ENCODE measurements at regions not wholly inside any gene's neighbourhood (a gene's known extent, or its start where the extent isn't known, plus 50 kb on each side); places are given as distances from the start of the nearest gene placed in this dataset.

DNA sequence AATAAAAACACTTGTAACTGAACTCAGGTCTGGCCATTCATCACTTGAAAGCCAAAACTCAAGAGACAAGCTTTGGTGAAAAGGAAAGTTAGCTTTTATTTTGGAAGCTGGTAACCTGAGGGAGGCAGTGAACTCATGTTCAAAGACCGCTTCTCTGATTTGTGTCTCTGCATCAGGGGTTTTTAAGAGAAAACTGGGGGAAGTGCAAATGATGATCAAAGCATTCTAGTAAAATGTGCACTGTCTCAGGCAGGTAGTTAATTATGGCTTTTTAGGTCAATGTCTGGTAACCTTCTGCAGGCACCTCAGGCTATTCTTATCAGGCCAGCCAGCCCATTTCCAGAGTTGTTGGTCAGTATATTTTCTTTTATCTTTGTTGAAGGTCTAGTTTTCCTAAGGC lies 162.2 kb downstream of the SYT10 start:
- H3K27me3 ChIP-seq (ENCODE audit: control insufficient read depth, insufficient read depth, low read length) = no peaks in the 10 kb centered on the region
- no peak for DNase-seq (ENCODE audit: low read depth in 4 of 6, low spot score in 6 of 6)
- H3K27ac ChIP-seq (ENCODE audit: low read depth, low read length) = no peak overlapping the region
- H3K36me3 ChIP-seq (ENCODE audit: control insufficient read depth, insufficient read depth, low read length) = no peaks in the 10 kb centered on the region
- H3K4me3 ChIP-seq (ENCODE audit: low read depth, low read length) = no peak overlapping the region
- no peaks in the 10 kb centered on the region for H3K4me1 ChIP-seq (ENCODE audit: control insufficient read depth, insufficient read depth, low read length)
- WGBS (ENCODE audit: insufficient coverage) = 88% methylated on average over 1 of the region's 1 CpG
- H3K9me3 ChIP-seq (ENCODE audit: control insufficient read depth, insufficient read depth, low read length) = peaks cover 1% of the 10 kb centered on the region

- no peaks in the 10 kb centered on the region for H3K9me3 ChIP-seq (ENCODE audit: control insufficient read depth, insufficient read depth, low read length)
- no peaks in the 10 kb centered on the region for H3K36me3 ChIP-seq (ENCODE audit: control insufficient read depth, insufficient read depth, low read length)
- H3K27ac ChIP-seq (ENCODE audit: low read depth, low read length) = no peak overlapping the region
- DNase-seq (ENCODE audit: low read depth in 4 of 6, low spot score in 6 of 6) = no peak
- no peaks in the 10 kb centered on the region for H3K27me3 ChIP-seq (ENCODE audit: control insufficient read depth, insufficient read depth, low read length)
- no peaks in the 10 kb centered on the region for H3K4me1 ChIP-seq (ENCODE audit: control insufficient read depth, insufficient read depth, low read length)
- no peak overlapping the region for H3K4me3 ChIP-seq (ENCODE audit: low read depth, low read length)
Measured at GRCh38 chr12:33267641-33268040, 172.0 kb downstream of the SYT10 start.

DNA sequence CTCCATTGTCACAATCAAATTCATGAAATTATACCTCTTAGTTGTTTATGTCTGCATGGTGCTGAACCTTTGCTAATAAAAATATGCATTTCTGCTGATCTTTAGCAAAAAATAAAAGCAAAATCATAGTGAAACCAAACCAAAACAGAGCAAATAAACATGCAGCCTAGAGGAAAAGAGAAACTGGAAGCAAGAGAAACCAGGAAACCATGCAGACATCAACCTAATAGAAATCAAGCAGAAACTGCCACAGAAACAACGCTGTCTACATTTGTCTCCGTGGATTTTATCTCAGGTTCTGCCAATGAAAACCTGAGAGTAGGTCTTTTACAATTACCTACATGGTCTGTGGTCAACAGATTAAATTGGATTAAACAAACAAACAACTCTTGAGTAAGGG lies 173.7 kb downstream of the SYT10 start:
- no peak overlapping the region for H3K4me3 ChIP-seq (ENCODE audit: low read depth, low read length)
- no peak for DNase-seq (ENCODE audit: low read depth in 4 of 6, low spot score in 6 of 6)
- no CpG with 5 or more reads among the region's 2 CpGs for WGBS (ENCODE audit: insufficient coverage)
- H3K36me3 ChIP-seq (ENCODE audit: control insufficient read depth, insufficient read depth, low read length) = no peaks in the 10 kb centered on the region
- no peaks in the 10 kb centered on the region for H3K4me1 ChIP-seq (ENCODE audit: control insufficient read depth, insufficient read depth, low read length)
- no peaks in the 10 kb centered on the region for H3K9me3 ChIP-seq (ENCODE audit: control insufficient read depth, insufficient read depth, low read length)
- H3K27me3 ChIP-seq (ENCODE audit: control insufficient read depth, insufficient read depth, low read length) = no peaks in the 10 kb centered on the region
- no peak overlapping the region for H3K27ac ChIP-seq (ENCODE audit: low read depth, low read length)

- Histone ChIP-seq H3K9me3 (ENCODE audit: control insufficient read depth, insufficient read depth, low read length) (no peaks in the 10 kb centered on the region), H3K4me3 (ENCODE audit: low read depth, low read length) (no peak overlapping the region), H3K27me3 (ENCODE audit: control insufficient read depth, insufficient read depth, low read length) (no peaks in the 10 kb centered on the region), H3K36me3 (ENCODE audit: control insufficient read depth, insufficient read depth, low read length) (no peaks in the 10 kb centered on the region), H3K4me1 (ENCODE audit: control insufficient read depth, insufficient read depth, low read length) (no peaks in the 10 kb centered on the region), H3K27ac (ENCODE audit: low read depth, low read length) (no peak overlapping the region)
- no CpG with 5 or more reads among the region's 1 CpG for WGBS (ENCODE audit: insufficient coverage)
- DNase-seq (ENCODE audit: low read depth in 4 of 6, low spot score in 6 of 6) = no peak
Measured at GRCh38 chr12:33265033-33265731, 174.4 kb downstream of the SYT10 start.

GRCh38 chr12:33253178-33253577 lies 186.4 kb downstream of the SYT10 start:
- WGBS (ENCODE audit: insufficient coverage) = no CpG with 5 or more reads among the region's 1 CpG
- Histone ChIP-seq H3K27ac (ENCODE audit: low read depth, low read length) (no peak overlapping the region), H3K9me3 (ENCODE audit: control insufficient read depth, insufficient read depth, low read length) (no peaks in the 10 kb centered on the region), H3K4me1 (ENCODE audit: control insufficient read depth, insufficient read depth, low read length) (no peaks in the 10 kb centered on the region), H3K27me3 (ENCODE audit: control insufficient read depth, insufficient read depth, low read length) (no peaks in the 10 kb centered on the region), H3K4me3 (ENCODE audit: low read depth, low read length) (no peak overlapping the region), H3K36me3 (ENCODE audit: control insufficient read depth, insufficient read depth, low read length) (no peaks in the 10 kb centered on the region)
- DNase-seq (ENCODE audit: low read depth in 4 of 6, low spot score in 6 of 6) = no peak

- DNase-seq (ENCODE audit: low read depth in 4 of 6, low spot score in 6 of 6) = no peak
- Histone ChIP-seq H3K36me3 (ENCODE audit: control insufficient read depth, insufficient read depth, low read length) (no peaks in the 10 kb centered on the region), H3K9me3 (ENCODE audit: control insufficient read depth, insufficient read depth, low read length) (no peaks in the 10 kb centered on the region), H3K27ac (ENCODE audit: low read depth, low read length) (no peak overlapping the region), H3K4me3 (ENCODE audit: low read depth, low read length) (no peak overlapping the region), H3K27me3 (ENCODE audit: control insufficient read depth, insufficient read depth, low read length) (no peaks in the 10 kb centered on the region), H3K4me1 (ENCODE audit: control insufficient read depth, insufficient read depth, low read length) (no peaks in the 10 kb centered on the region)
Measured at GRCh38 chr12:33251548-33251947, 188.1 kb downstream of the SYT10 start.

- Histone ChIP-seq H3K9me3 (ENCODE audit: control insufficient read depth, insufficient read depth, low read length) (no peaks in the 10 kb centered on the region), H3K27ac (ENCODE audit: low read depth, low read length) (no peak overlapping the region), H3K4me1 (ENCODE audit: control insufficient read depth, insufficient read depth, low read length) (no peaks in the 10 kb centered on the region), H3K36me3 (ENCODE audit: control insufficient read depth, insufficient read depth, low read length) (no peaks in the 10 kb centered on the region), H3K4me3 (ENCODE audit: low read depth, low read length) (no peak overlapping the region), H3K27me3 (ENCODE audit: control insufficient read depth, insufficient read depth, low read length) (no peaks in the 10 kb centered on the region)
- 88% methylated on average over 1 of the region's 3 CpGs for WGBS (ENCODE audit: insufficient coverage)
- no peak for DNase-seq (ENCODE audit: low read depth in 4 of 6, low spot score in 6 of 6)
Measured at GRCh38 chr12:33248364-33248763, 191.3 kb downstream of the SYT10 start.

- Histone ChIP-seq H3K27me3 (ENCODE audit: control insufficient read depth, insufficient read depth, low read length) (no peaks in the 10 kb centered on the region), H3K36me3 (ENCODE audit: control insufficient read depth, insufficient read depth, low read length) (no peaks in the 10 kb centered on the region), H3K9me3 (ENCODE audit: control insufficient read depth, insufficient read depth, low read length) (no peaks in the 10 kb centered on the region), H3K4me3 (ENCODE audit: low read depth, low read length) (no peak overlapping the region), H3K4me1 (ENCODE audit: control insufficient read depth, insufficient read depth, low read length) (no peaks in the 10 kb centered on the region), H3K27ac (ENCODE audit: low read depth, low read length) (no peak overlapping the region)
- no CpG with 5 or more reads among the region's 1 CpG for WGBS (ENCODE audit: insufficient coverage)
- DNase-seq (ENCODE audit: low read depth in 4 of 6, low spot score in 6 of 6) = no peak
Measured at GRCh38 chr12:33247625-33248024, 192.0 kb downstream of the SYT10 start.

GRCh38 chr12:33245434-33245833 lies 194.2 kb downstream of the SYT10 start:
- H3K27me3 ChIP-seq (ENCODE audit: control insufficient read depth, insufficient read depth, low read length) = no peaks in the 10 kb centered on the region
- no peaks in the 10 kb centered on the region for H3K36me3 ChIP-seq (ENCODE audit: control insufficient read depth, insufficient read depth, low read length)
- H3K9me3 ChIP-seq (ENCODE audit: control insufficient read depth, insufficient read depth, low read length) = no peaks in the 10 kb centered on the region
- peak in 1 of 6 donors; percentile 5 for DNase-seq (ENCODE audit: low read depth in 4 of 6, low spot score in 6 of 6)
- H3K4me1 ChIP-seq (ENCODE audit: control insufficient read depth, insufficient read depth, low read length) = no peaks in the 10 kb centered on the region
- no CpG with 5 or more reads among the region's 4 CpGs for WGBS (ENCODE audit: insufficient coverage)
- no peak overlapping the region for H3K4me3 ChIP-seq (ENCODE audit: low read depth, low read length)
- no peak overlapping the region for H3K27ac ChIP-seq (ENCODE audit: low read depth, low read length)

DNA sequence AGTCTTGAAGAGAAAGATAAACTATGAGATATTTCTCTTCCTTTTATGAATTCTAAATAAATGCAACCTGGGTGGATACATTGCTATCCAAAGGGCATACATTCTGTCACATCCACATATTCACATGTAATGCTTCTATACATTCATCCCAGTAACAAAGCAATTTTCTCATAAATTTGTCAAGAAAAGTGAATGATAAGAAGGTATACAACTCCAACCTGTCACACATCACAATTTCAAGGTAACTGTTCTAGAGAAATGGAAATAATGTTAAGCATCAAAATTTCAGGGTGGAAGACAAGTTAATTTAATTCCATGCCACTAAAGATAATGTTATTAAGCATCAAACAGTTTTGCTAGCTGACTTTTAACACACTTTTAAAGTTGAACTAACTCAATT lies 212.9 kb downstream of the SYT10 start:
- H3K27me3 ChIP-seq (ENCODE audit: control insufficient read depth, insufficient read depth, low read length) = no peaks in the 10 kb centered on the region
- H3K4me1 ChIP-seq (ENCODE audit: control insufficient read depth, insufficient read depth, low read length) = no peaks in the 10 kb centered on the region
- no peaks in the 10 kb centered on the region for H3K9me3 ChIP-seq (ENCODE audit: control insufficient read depth, insufficient read depth, low read length)
- no peaks in the 10 kb centered on the region for H3K36me3 ChIP-seq (ENCODE audit: control insufficient read depth, insufficient read depth, low read length)
- DNase-seq (ENCODE audit: low read depth in 4 of 6, low spot score in 6 of 6) = no peak
- no peak overlapping the region for H3K27ac ChIP-seq (ENCODE audit: low read depth, low read length)
- no peak overlapping the region for H3K4me3 ChIP-seq (ENCODE audit: low read depth, low read length)

Measured in spinal cord (tissue), 9 donors.